IMR-90 (cell line): ENCODE measurements at regions not wholly inside any gene's neighbourhood (a gene's known extent, or its start where the extent isn't known, plus 50 kb on each side); places are given as distances from the start of the nearest gene placed in this dataset.
"Not testable (repeated sequence)": the region's sequence is repeated elsewhere in the genome, so short reads cannot be mapped to it uniquely, and the experiment has no call there.

ENCODE experiments used
- ATAC-seq: fragments of 200-7000 bp; cut with Tn5 transposase; 2 replicates; pipeline ENCODE4 v1.9.1; 2020; ENCODE audit warnings: low read depth, mild to moderate bottlenecking, moderate library complexity
- BruUV-seq: library from RNA; stranded (reverse); fragments of 400-500 nt; replicated peaks from 2 replicates; lab custom pipeline; 2021; lab: Mats Ljungman, UMichigan
- CTCF ChIA-PET: fragments of 300-600 bp; formaldehyde crosslinking; extraction: SDS; loops from one replicate; lab custom pipeline; 2021; ENCODE audit warnings: antibody characterized with exemption; lab: Yijun Ruan, JAX
- POLR2A ChIA-PET: fragments of 300-600 bp; sonication (Branson Sonifier 250); formaldehyde crosslinking; loops from one replicate; lab custom pipeline; 2022; ENCODE audit warnings: antibody characterized with exemption; ENCODE audit not compliant: unreplicated experiment; lab: Charles Lee
- DNase-seq: peaks from one replicate; pipeline ENCODE4 v3.0.0; 2013
- H2AFZ ChIP-seq: replicated peaks from 2 replicates; pipeline ENCODE3; 2013; ENCODE audit warnings: low read length, mild to moderate bottlenecking; ENCODE audit not compliant: poor library complexity
- H2AK5ac ChIP-seq: 2 replicates; pipeline ENCODE4 v1.6.1; 2013; ENCODE audit warnings: low read depth, low read length, inconsistent platforms
- H2AK9ac ChIP-seq: replicated peaks from 2 replicates; pipeline ENCODE3; 2013; ENCODE audit warnings: mild to moderate bottlenecking, low read depth, low read length, moderate library complexity; ENCODE audit not compliant: poor library complexity
- H2BK120ac ChIP-seq: 2 replicates; pipeline ENCODE4 v1.6.1; 2013; ENCODE audit warnings: low read depth, low read length, inconsistent platforms
- H2BK15ac ChIP-seq: 3 replicates; pipeline ENCODE4 v1.6.1; 2013; ENCODE audit warnings: low read depth, low read length, inconsistent platforms
- H2BK20ac ChIP-seq: 2 replicates; pipeline ENCODE4 v1.6.1; 2013; ENCODE audit warnings: low read depth, mild to moderate bottlenecking, inconsistent platforms, low read length, moderate library complexity
- H2BK5ac ChIP-seq: 2 replicates; pipeline ENCODE4 v1.6.1; 2013; ENCODE audit warnings: mild to moderate bottlenecking, low read depth, low read length, inconsistent platforms; ENCODE audit not compliant: poor library complexity, severe bottlenecking
- H3K14ac ChIP-seq: replicated peaks from 2 replicates; pipeline ENCODE4 v1.6.1; 2013; ENCODE audit warnings: low read depth, low read length, inconsistent platforms
- H3K18ac ChIP-seq: 2 replicates; pipeline ENCODE4 v1.6.1; 2013; ENCODE audit warnings: low read depth, low read length, control low read depth
- H3K23ac ChIP-seq: 2 replicates; pipeline ENCODE4 v1.6.1; 2013; ENCODE audit warnings: low read depth, low read length, inconsistent platforms
- H3K27ac ChIP-seq: 2 replicates; pipeline ENCODE4 v1.5.1; 2013; ENCODE audit warnings: mild to moderate bottlenecking, control low read depth, low read length; ENCODE audit not compliant: insufficient read depth
- H3K27me3 ChIP-seq: 2 replicates; pipeline ENCODE4 v1.6.1; 2013; ENCODE audit warnings: low read length; ENCODE audit not compliant: control insufficient read depth, insufficient read depth
- H3K36me3 ChIP-seq: 2 replicates; pipeline ENCODE4 v1.6.1; 2013; ENCODE audit warnings: low read length, mixed read lengths; ENCODE audit not compliant: control insufficient read depth, insufficient read depth
- H3K4ac ChIP-seq: 2 replicates; pipeline ENCODE4 v1.6.1; 2013; ENCODE audit warnings: low read depth, low read length, inconsistent platforms
- H3K4me1 ChIP-seq: 2 replicates; pipeline ENCODE4 v1.6.1; 2013; ENCODE audit warnings: low read length, mixed read lengths; ENCODE audit not compliant: control insufficient read depth, insufficient read depth
- H3K4me2 ChIP-seq: 2 replicates; pipeline ENCODE4 v1.6.1; 2013; ENCODE audit warnings: low read depth, mild to moderate bottlenecking, control low read depth, low read length, moderate library complexity
- H3K4me3 ChIP-seq: 2 replicates; pipeline ENCODE4 v1.5.1; 2013; ENCODE audit warnings: low read depth, mild to moderate bottlenecking, control low read depth, low read length, moderate library complexity; ENCODE audit not compliant: insufficient read depth
- H3K56ac ChIP-seq: 2 replicates; pipeline ENCODE4 v1.6.1; 2013; ENCODE audit warnings: low read length, inconsistent platforms; ENCODE audit not compliant: insufficient read depth; ENCODE audit errors: extremely low read depth
- H3K79me1 ChIP-seq, 2 experiments: 2 replicates each; pipeline ENCODE4 v1.6.1; 2013; ENCODE audit warnings: low read length in 2 of 2, inconsistent platforms in 1 of 2, low read depth in 1 of 2
- H3K9ac ChIP-seq: 2 replicates; pipeline ENCODE4 v1.6.1; 2013; ENCODE audit warnings: low read depth, low read length, control low read depth
- H3K9me1 ChIP-seq: 2 replicates; pipeline ENCODE4 v1.6.1; 2013; ENCODE audit warnings: low read length, inconsistent platforms; ENCODE audit not compliant: insufficient read depth
- H3K9me3 ChIP-seq: 2 replicates; pipeline ENCODE4 v1.6.1; 2013; ENCODE audit warnings: low read length; ENCODE audit not compliant: control insufficient read depth, insufficient read depth
- H4K20me1 ChIP-seq: 2 replicates; pipeline ENCODE4 v1.6.1; 2013; ENCODE audit warnings: low read length, inconsistent platforms; ENCODE audit not compliant: insufficient read depth
- H4K5ac ChIP-seq: 2 replicates; pipeline ENCODE4 v1.6.1; 2013; ENCODE audit warnings: mild to moderate bottlenecking, low read depth, low read length, control low read depth
- H4K8ac ChIP-seq, 2 experiments: 2 replicates each; pipeline ENCODE4 v1.6.1; 2013; ENCODE audit warnings: low read depth in 2 of 2, low read length in 2 of 2, control low read depth in 1 of 2, inconsistent platforms in 1 of 2
- H4K91ac ChIP-seq: 2 replicates; pipeline ENCODE4 v1.6.1; 2013; ENCODE audit warnings: low read depth, low read length, inconsistent platforms; ENCODE audit not compliant: insufficient read depth
- CEBPB ChIP-seq: IDR thresholded peaks from 2 replicates; pipeline ENCODE4 v1.6.1; 2012; ENCODE audit warnings: low read depth, low read length, improper control_type of control experiment
- FOS ChIP-seq: fragments of 150-350 bp; IDR thresholded peaks from 2 replicates; pipeline ENCODE4 v1.6.1; 2016; ENCODE audit warnings: low read depth, low read length
- MAFK ChIP-seq: IDR thresholded peaks from 2 replicates; pipeline ENCODE4 v1.6.1; 2012; ENCODE audit warnings: low read depth, low read length, improper control_type of control experiment
- MXI1 ChIP-seq: IDR thresholded peaks from 2 replicates; pipeline ENCODE4 v1.6.1; 2012; ENCODE audit warnings: low read depth, mild to moderate bottlenecking, low read length, moderate library complexity, borderline replicate concordance
- RAD21 ChIP-seq: IDR thresholded peaks from 2 replicates; pipeline ENCODE4 v1.6.1; 2012; ENCODE audit warnings: low read length, improper control_type of control experiment
- RFX5 ChIP-seq: IDR thresholded peaks from 2 replicates; pipeline ENCODE4 v1.8.0; 2012; ENCODE audit warnings: low read depth, mild to moderate bottlenecking, low read length, moderate library complexity
- WGBS, 2 experiments: methylation state at CpG; one replicate each; pipeline versions ENCODE4 v1.1.5 to v1.1.7; 2013; ENCODE audit warnings: missing lambda C conversion rate in 2 of 2; ENCODE audit not compliant: insufficient read length in 1 of 2; ENCODE audit errors: extremely low coverage in 2 of 2; 5-methylcytosine and 5-hydroxymethylcytosine counted together
- dilution Hi-C: fragments of 300-500 bp; cut with HindIII; formaldehyde crosslinking; loops from one replicate; pipeline ENCODE4 v1.14.3; 2018; ENCODE audit warnings: low sequenced_read_pairs; ENCODE audit not compliant: unreplicated experiment
- in situ Hi-C: fragments of 300-500 bp; cut with MboI; formaldehyde crosslinking; loops from 3 replicates; pipeline ENCODE4 v1.14.3; 2019; ENCODE audit warnings: low sequenced_read_pairs, inconsistent platforms, mixed read lengths
- intact Hi-C: fragments of 100-400 bp; cut with micrococcal nuclease; formaldehyde crosslinking; loops from 2 replicates; pipeline ENCODE4 v1.10.0; 2022

DNA sequence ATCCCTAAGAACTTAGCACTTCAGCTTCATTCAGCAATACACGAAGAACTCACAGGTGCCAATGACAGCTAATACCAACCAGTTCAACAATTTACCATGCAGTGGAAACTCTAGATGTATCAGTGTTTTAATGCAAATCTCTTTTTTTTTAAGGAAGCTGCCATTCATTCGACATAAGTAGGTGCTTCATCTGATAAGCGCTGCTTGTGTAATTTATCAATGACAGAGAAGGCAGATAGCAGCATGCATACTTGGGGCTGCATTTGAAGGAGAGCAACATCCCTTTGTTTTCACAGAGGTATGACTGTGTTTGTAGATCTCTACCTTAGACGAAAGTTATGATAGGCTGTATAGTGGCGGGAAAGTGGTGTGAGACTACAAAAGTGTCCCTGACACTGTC is 977.1 kb downstream of the AACS start:
- no peak overlapping the region for H2BK20ac ChIP-seq
- intact Hi-C loops (no loop called here), dilution Hi-C loops (no loop called here), in situ Hi-C loops (no loop called here)
- peaks cover 12% of the 10 kb centered on the region for H3K9me3 ChIP-seq
- no peaks in the 10 kb centered on the region for H3K36me3 ChIP-seq
- H2BK120ac ChIP-seq: no peak overlapping the region
- no peak for DNase-seq
- H4K8ac ChIP-seq: no peak overlapping the region
- H3K4me2 ChIP-seq: no peak overlapping the region
- no peak overlapping the region for H3K18ac ChIP-seq
- ChIA-PET CTCF (no interaction called here), POLR2A (no interaction called here)
- TF ChIP-seq FOS (no peak), CEBPB (no peak), RAD21 (no peak), RFX5 (no peak), MXI1 (no peak), MAFK (no peak)
- no peaks in the 10 kb centered on the region for H3K4me1 ChIP-seq
- H3K4me3 ChIP-seq: no peak overlapping the region
- H3K4ac ChIP-seq: no peak overlapping the region
- no peak overlapping the region for H2AK9ac ChIP-seq
- H3K14ac ChIP-seq: no peak overlapping the region
- H4K5ac ChIP-seq: no peak overlapping the region
- no peak overlapping the region for H3K23ac ChIP-seq
- no peak overlapping the region for H2AK5ac ChIP-seq
- H3K9ac ChIP-seq: no peak overlapping the region
- H2BK5ac ChIP-seq: no peak overlapping the region
- no peak overlapping the region for H3K27ac ChIP-seq
- H3K27me3 ChIP-seq: no peaks in the 10 kb centered on the region
- no peak overlapping the region for H2AFZ ChIP-seq
- WGBS, 2 experiments: no CpG with 5 or more reads among the region's 5 CpGs
- H3K79me1 ChIP-seq: no peaks in the 10 kb centered on the region
- H4K20me1 ChIP-seq: no peaks in the 10 kb centered on the region
- no peak overlapping the region for H4K91ac ChIP-seq
- no peak overlapping the region for H2BK15ac ChIP-seq
- no TSS peak for BruUV-seq
- no peak overlapping the region for H3K56ac ChIP-seq
- no peak for ATAC-seq
- no peaks in the 10 kb centered on the region for H3K9me1 ChIP-seq

DNA sequence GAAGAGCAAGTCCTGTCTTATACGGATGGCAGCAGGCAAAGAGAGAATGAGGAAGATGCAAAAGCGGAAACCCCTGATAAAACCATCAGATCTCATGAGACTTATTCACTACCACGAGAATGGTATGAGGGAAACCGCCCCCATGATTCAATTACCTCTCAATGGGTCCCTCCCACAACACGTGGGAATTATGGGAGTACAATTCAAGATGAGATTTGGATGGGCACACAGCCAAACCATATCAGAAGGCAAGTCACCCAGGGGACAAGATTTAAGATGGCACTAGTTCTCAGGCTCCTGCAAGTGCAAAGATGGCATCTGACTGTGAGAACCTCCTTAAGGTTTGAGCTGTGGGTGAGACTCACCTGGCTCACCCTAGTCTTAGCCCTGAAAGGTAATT is 984.3 kb downstream of the AACS start:
- H3K9me3 ChIP-seq, H3K27ac ChIP-seq, H2BK20ac ChIP-seq, H2BK120ac ChIP-seq, H2BK15ac ChIP-seq, H3K56ac ChIP-seq, H2BK5ac ChIP-seq, CTCF ChIA-PET, H2AK5ac ChIP-seq, H4K20me1 ChIP-seq, H3K4me2 ChIP-seq, H3K9ac ChIP-seq, H3K4me1 ChIP-seq, H4K5ac ChIP-seq, H2AFZ ChIP-seq, DNase-seq, H3K14ac ChIP-seq, H3K79me1 ChIP-seq, in situ Hi-C loops, H3K9me1 ChIP-seq, H3K23ac ChIP-seq, POLR2A ChIA-PET, intact Hi-C loops, H3K27me3 ChIP-seq, H4K91ac ChIP-seq, H2AK9ac ChIP-seq, dilution Hi-C loops, ATAC-seq, H3K4me3 ChIP-seq, H4K8ac ChIP-seq, H3K18ac ChIP-seq, BruUV-seq, H3K36me3 ChIP-seq, H3K4ac ChIP-seq: not testable (repeated sequence)
- no CpG with 5 or more reads among the region's 5 CpGs for WGBS, 2 experiments
